BLaER1 (cell line): ENCODE measurements at regions not wholly inside any gene's neighbourhood (a gene's known extent, or its start where the extent isn't known, plus 50 kb on each side); places are given as distances from the start of the nearest gene placed in this dataset.

Experiments used
- H3K27ac ChIP-seq: shearing (Covaris generic); formaldehyde crosslinking; 2 replicates; pipeline ENCODE4 v1.8.1; 2022
- H3K27me3 ChIP-seq: shearing (Covaris generic); formaldehyde crosslinking; 2 replicates; pipeline ENCODE4 v1.8.1; 2022
- H3K36me3 ChIP-seq: shearing (Covaris generic); formaldehyde crosslinking; 2 replicates; pipeline ENCODE4 v1.8.1; 2022
- H3K4me1 ChIP-seq: shearing (Covaris generic); formaldehyde crosslinking; 2 replicates; pipeline ENCODE4 v1.8.1; 2022
- H3K4me2 ChIP-seq: shearing (Covaris generic); formaldehyde crosslinking; 2 replicates; pipeline ENCODE4 v1.8.1; 2022
- H3K4me3 ChIP-seq: shearing (Covaris generic); formaldehyde crosslinking; 2 replicates; pipeline ENCODE4 v1.8.1; 2022
- H3K9ac ChIP-seq: shearing (Covaris generic); formaldehyde crosslinking; 2 replicates; pipeline ENCODE4 v1.8.1; 2022
- H3K9me3 ChIP-seq: shearing (Covaris generic); formaldehyde crosslinking; 2 replicates; pipeline ENCODE4 v1.8.1; 2022
- H4K20me1 ChIP-seq: shearing (Covaris generic); formaldehyde crosslinking; 2 replicates; pipeline ENCODE4 v1.8.1; 2022
- Cebpa-rat ChIP-seq: shearing (Covaris generic); IDR thresholded peaks from 2 replicates; pipeline ENCODE4 v1.8.1; 2022

DNA sequence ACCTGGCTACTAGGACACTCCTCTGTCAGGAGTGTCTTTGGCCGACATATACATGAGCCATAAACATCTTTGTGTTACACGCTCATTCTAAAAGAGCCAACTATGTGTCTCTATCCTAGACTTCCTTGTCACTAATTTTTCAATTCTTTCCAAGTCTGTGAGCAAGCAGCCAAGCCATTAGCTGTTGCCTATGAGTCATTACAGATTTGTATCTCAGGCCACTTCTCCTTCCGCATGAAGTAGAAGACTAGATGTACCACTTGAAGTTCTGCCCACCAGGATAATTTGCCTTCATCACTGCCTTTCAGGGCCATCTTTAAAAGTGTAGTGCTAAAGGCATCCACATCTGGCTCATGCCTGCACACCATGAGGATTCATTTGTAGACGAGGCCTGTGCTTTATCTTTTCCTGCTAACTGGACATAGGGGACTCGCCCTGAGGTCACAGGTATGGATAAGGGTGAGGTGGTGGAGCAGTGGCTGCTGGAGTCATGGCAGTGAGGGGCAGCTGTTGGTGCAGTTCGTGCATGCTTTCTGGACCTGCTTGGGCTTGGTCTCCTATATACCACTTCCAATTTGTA is 126.1 kb upstream of the KL start:
- peaks cover 11% of the 10 kb centered on the region for H3K9me3 ChIP-seq
- H3K27ac ChIP-seq = no peak overlapping the region
- H3K4me1 ChIP-seq = no peaks in the 10 kb centered on the region
- no peaks in the 10 kb centered on the region for H3K27me3 ChIP-seq
- no peak for TF ChIP-seq Cebpa-rat
- H3K36me3 ChIP-seq = no peaks in the 10 kb centered on the region
- no peak overlapping the region for H3K4me3 ChIP-seq
- no peaks in the 10 kb centered on the region for H4K20me1 ChIP-seq
- no peak overlapping the region for H3K9ac ChIP-seq
- no peak overlapping the region for H3K4me2 ChIP-seq

DNA sequence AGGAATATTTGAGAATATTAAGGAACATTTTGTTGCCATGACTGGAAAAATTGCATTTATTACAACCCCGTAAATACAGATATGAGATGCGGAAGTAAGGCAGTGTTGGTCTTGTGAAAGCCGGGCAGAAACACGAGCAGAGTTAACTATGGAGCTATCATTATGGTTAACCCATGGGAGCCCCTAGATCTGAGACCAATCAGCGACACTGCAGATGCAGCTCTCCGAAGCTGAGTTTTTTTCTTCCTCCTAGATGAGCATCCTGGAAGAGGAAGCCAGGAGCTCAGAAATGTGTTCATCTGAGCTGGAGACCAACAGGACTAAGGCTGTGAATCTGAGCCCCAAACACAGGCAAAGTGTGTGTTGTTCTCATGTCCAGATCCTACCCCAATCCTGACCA is 123.0 kb upstream of the KL start:
- H3K9ac ChIP-seq = no peak overlapping the region

DNA sequence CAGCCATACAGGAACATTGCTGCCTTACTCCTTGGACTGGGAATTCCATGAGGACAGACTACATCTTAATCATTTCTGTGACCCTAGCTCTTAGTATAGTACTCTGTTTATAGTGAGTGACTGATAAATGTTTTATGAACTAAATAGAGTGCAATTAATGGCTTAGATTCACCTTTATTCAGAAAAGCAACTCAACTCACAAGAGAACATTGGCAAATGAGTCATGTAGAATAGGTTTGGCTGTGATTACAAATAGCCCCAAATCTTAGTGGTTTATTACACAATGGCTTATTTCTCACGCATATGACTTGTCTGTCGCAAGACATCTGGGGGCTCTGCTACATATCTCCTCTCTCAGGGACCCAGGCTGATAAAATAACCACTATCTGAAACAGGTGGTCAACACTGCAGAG is 121.6 kb upstream of the KL start:
- no peaks in the 10 kb centered on the region for H3K4me1 ChIP-seq
- TF ChIP-seq Cebpa-rat = no peak
- no peak overlapping the region for H3K27ac ChIP-seq
- H3K9ac ChIP-seq = no peak overlapping the region
- no peaks in the 10 kb centered on the region for H3K9me3 ChIP-seq
- H3K36me3 ChIP-seq = no peaks in the 10 kb centered on the region
- H4K20me1 ChIP-seq = no peaks in the 10 kb centered on the region
- no peak overlapping the region for H3K4me3 ChIP-seq
- no peaks in the 10 kb centered on the region for H3K27me3 ChIP-seq
- no peak overlapping the region for H3K4me2 ChIP-seq

More for the DNA sequence above, 123.0 kb upstream of the KL start:
- Histone ChIP-seq H3K27me3 (no peaks in the 10 kb centered on the region), H3K4me1 (no peaks in the 10 kb centered on the region), H3K27ac (no peak overlapping the region), H3K4me2 (no peak overlapping the region), H4K20me1 (no peaks in the 10 kb centered on the region), H3K36me3 (no peaks in the 10 kb centered on the region), H3K9me3 (no peaks in the 10 kb centered on the region), H3K4me3 (no peak overlapping the region)
- no peak for TF ChIP-seq Cebpa-rat

DNA sequence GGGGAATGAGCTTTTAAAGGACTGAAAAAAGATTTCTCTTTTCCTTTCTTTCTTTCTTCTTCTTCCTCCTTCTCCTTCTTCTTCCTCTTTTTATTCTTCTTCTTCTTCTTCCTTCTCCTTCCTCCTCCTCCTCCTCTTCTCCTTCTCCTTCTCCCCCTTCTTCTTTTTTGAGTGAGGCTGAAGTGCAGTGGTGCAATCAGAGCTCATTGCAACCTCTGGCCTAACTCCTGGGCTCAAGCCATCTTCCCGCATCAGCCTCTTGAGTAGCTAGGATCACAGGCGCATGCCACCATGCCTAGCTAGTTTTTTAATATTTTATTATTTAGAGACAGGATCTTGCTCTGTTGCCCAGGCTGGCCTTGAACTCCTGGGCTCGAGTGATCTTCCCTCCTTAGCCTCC is 120.9 kb upstream of the KL start:
- TF ChIP-seq Cebpa-rat = no peak

DNA sequence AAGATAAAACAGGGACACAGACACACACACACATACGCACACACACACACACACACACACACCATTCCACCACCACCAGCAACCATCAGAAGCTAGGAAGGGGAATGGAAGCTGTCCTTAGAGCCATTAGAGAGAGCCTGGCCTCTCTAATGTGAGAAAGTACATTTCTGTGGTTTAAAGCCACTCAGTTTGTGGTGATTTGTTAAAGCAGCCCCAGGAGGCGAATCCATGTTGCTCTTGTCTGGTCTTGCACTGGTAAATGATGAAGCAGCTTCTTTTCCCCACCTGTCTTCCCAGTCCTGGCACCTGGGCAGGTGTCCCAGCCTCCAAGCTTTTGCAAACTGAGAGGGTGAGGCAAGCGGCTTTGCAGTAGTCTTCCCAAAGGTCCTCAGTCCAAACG is 118.9 kb upstream of the KL start:
- no peaks in the 10 kb centered on the region for H3K4me1 ChIP-seq
- TF ChIP-seq Cebpa-rat = no peak
- no peak overlapping the region for H3K27ac ChIP-seq
- no peaks in the 10 kb centered on the region for H3K9me3 ChIP-seq
- no peaks in the 10 kb centered on the region for H4K20me1 ChIP-seq
- no peak overlapping the region for H3K9ac ChIP-seq
- no peak overlapping the region for H3K4me2 ChIP-seq
- no peak overlapping the region for H3K4me3 ChIP-seq
- H3K36me3 ChIP-seq = no peaks in the 10 kb centered on the region
- H3K27me3 ChIP-seq = no peaks in the 10 kb centered on the region

More for the DNA sequence above, 120.9 kb upstream of the KL start:
- Histone ChIP-seq H3K36me3 (no peaks in the 10 kb centered on the region), H3K9ac (no peak overlapping the region), H3K27me3 (no peaks in the 10 kb centered on the region), H3K4me2 (no peak overlapping the region), H4K20me1 (no peaks in the 10 kb centered on the region), H3K4me3 (no peak overlapping the region), H3K27ac (no peak overlapping the region), H3K4me1 (no peaks in the 10 kb centered on the region), H3K9me3 (no peaks in the 10 kb centered on the region)

DNA sequence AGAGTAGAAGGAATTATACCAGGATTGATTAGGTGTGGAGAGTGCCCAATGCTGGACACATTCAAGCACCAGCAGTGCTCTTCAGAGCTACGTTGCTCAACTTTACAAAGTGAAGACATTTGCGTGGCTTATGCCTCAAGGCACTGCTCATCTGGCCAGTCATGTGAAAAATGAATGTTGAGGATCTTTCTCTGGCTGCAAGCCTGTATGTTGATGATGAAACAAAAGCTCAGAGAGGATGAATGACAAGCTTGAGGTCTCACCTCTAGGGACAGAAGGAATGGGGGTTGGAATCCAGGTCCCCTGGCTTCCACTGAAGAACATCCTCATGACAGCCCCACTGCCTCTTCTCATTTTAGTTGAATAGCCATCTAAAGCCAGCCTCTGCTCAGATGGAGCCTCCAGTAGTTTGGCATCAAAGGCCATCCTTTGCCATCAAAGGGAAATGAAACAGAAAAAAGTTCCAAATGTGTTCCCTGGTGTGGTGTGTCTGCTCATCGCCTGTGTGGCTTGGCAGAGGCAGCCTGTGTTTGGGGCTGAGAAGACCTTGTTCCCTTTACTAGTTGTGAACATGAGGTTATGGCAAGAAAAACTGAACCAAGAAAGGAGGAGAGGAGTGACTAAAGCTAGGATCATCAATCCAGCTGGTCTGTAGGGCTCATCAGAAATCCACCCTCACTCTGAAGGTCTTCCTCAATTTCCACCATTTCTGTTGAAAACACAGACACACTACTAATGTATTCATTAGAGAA is 114.0 kb upstream of the KL start:
- no peaks in the 10 kb centered on the region for H3K27me3 ChIP-seq
- no peaks in the 10 kb centered on the region for H3K4me1 ChIP-seq
- H4K20me1 ChIP-seq = no peaks in the 10 kb centered on the region
- no peaks in the 10 kb centered on the region for H3K9me3 ChIP-seq
- H3K4me2 ChIP-seq = no peak overlapping the region
- no peak overlapping the region for H3K27ac ChIP-seq
- H3K9ac ChIP-seq = no peak overlapping the region
- no peak overlapping the region for H3K4me3 ChIP-seq
- H3K36me3 ChIP-seq = no peaks in the 10 kb centered on the region
- TF ChIP-seq Cebpa-rat = no peak

DNA sequence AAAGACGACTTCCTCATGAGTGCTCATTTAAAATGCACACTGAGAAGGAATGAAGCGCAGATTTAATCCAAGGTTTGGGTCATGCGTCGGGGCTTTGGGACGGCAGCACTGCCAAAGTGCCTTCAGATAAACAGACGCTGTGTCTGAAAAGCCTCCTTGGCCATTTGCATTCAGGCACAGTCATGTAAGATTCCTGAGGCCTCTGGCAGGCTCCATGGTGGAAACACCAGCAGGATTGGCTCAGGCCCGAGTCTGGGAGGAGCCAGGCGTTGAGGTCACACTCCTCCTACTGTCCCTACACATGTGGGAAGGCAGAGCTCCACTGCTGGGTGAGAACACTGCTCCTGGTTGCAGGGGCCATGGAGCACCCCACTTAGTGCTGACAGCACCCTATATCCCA is 113.3 kb upstream of the KL start:
- Histone ChIP-seq H4K20me1 (no peaks in the 10 kb centered on the region), H3K36me3 (no peaks in the 10 kb centered on the region), H3K4me3 (no peak overlapping the region), H3K27ac (no peak overlapping the region), H3K4me1 (no peaks in the 10 kb centered on the region), H3K4me2 (no peak overlapping the region), H3K9ac (no peak overlapping the region), H3K27me3 (no peaks in the 10 kb centered on the region), H3K9me3 (no peaks in the 10 kb centered on the region)
- no peak for TF ChIP-seq Cebpa-rat

DNA sequence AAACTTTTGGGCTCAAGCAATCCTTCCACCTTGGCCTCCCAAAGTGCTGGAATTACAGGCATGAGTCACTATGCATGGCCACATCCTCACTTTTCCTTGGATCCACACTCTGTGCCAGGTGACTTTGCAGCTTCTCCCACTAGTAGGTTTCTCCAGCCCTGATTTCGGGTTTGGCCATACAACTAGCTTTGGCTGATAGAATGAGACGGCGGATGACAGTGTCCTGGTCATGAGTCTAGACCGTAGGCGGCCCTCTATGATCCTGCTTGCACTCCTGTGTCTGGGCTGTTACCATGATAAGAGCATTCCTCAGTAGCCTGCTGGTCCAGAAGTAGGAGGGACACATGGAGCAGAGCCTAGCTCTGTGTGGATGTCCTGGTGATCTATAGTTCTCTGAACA is 112.5 kb upstream of the KL start:
- Histone ChIP-seq H4K20me1 (no peaks in the 10 kb centered on the region), H3K4me1 (no peaks in the 10 kb centered on the region), H3K27me3 (no peaks in the 10 kb centered on the region), H3K4me3 (no peak overlapping the region), H3K4me2 (no peak overlapping the region), H3K36me3 (no peaks in the 10 kb centered on the region), H3K27ac (no peak overlapping the region), H3K9ac (no peak overlapping the region), H3K9me3 (no peaks in the 10 kb centered on the region)
- no peak for TF ChIP-seq Cebpa-rat

DNA sequence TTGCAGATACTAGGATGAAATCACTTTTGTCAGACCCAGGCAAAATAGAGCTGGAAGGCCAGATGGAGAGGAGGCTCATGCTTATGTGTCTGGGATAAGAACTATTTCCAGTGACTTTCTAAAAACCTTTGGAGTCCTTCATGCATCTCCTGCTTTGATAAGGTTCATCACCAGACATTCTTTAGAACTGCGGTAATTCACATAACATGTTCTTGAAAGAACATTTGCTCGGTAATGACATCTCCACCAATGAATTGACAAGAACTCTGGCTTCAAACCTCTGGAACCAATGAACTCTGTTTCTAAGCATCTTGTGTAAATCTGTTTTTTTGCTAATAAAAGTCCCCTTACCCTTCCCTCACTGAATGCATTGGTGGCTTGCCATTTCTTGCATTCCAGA is 112.0 kb upstream of the KL start:
- no peaks in the 10 kb centered on the region for H3K4me1 ChIP-seq
- H3K4me2 ChIP-seq = no peak overlapping the region
- H3K9ac ChIP-seq = no peak overlapping the region
- no peak overlapping the region for H3K27ac ChIP-seq
- H3K9me3 ChIP-seq = no peaks in the 10 kb centered on the region
- no peaks in the 10 kb centered on the region for H4K20me1 ChIP-seq
- TF ChIP-seq Cebpa-rat = no peak
- H3K4me3 ChIP-seq = no peak overlapping the region
- no peaks in the 10 kb centered on the region for H3K36me3 ChIP-seq
- no peaks in the 10 kb centered on the region for H3K27me3 ChIP-seq

DNA sequence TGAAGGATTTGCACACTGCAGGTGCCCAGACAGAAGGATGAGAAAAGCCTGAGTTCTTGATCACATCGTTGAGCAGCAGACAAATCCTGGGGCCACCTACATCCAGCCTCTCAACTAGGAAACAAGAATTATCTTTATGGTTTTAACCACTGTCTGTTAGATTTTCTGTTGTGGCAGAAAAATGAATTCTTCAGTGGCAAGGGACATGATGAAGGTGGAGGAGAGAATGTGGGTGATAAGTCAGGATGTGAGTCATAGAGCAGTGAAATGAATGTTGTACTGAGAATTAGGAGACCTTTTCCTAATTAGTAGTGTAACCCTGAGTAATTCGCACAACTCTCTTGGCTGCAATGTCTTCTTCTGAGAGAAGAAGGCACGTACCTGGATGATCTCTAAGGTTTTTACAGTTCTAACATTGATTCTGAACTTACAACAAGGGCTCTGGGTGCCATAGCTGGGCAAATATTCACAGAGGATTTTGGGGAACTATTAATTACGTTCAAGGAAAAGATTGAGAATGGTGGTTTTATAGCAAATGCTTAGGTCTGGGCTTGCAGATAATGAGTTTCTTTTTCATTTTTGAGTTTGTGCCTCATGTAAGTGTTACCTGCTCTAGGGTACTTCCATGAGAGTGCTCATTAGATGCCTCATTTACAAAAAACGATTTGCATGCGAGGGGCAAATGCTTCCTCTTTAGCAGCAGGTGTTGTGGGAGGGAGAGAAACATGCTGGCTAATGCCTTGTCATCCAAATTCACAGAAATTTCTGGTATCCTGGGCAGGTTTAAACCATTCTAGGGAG is 111.0 kb upstream of the KL start:
- Histone ChIP-seq H3K4me3 (no peak overlapping the region), H3K27me3 (no peaks in the 10 kb centered on the region), H3K9me3 (no peaks in the 10 kb centered on the region), H3K36me3 (no peaks in the 10 kb centered on the region), H3K4me1 (no peaks in the 10 kb centered on the region), H4K20me1 (no peaks in the 10 kb centered on the region), H3K4me2 (no peak overlapping the region), H3K27ac (no peak overlapping the region), H3K9ac (no peak overlapping the region)
- no peak for TF ChIP-seq Cebpa-rat
